ENCODE measurements at regions not wholly inside any gene's neighbourhood (a gene's known extent, or its start where the extent isn't known, plus 50 kb on each side); places are given as distances from the start of the nearest gene placed in this dataset. TPM values are rescaled to one million over a fixed set of nuclear protein-coding genes. Genes with fewer than 3 reads are reported as not detected.

- peak overlapping the region; percentile 70 for H2AFZ ChIP-seq (replicated peaks)
- no peaks in the 10 kb centered on the region for H3K36me3 Mint-ChIP-seq
- peaks cover 7% of the 10 kb centered on the region for H3K4me1 Mint-ChIP-seq
These were observed 50.1 kb upstream of the HDAC9 start for GRCh38 chr7:18445483-18445882.

More at GRCh38 chr7:18445483-18445882, 50.1 kb upstream of the HDAC9 start:
- H3K27ac Mint-ChIP-seq = no peak overlapping the region
- H3K27ac ChIP-seq = peak overlapping the region; percentile 66
- no peak overlapping the region for H3K4me3 ChIP-seq
- H3K9me3 ChIP-seq (ENCODE audit: low read depth) = no peaks in the 10 kb centered on the region
- no peaks in the 10 kb centered on the region for H3K27me3 ChIP-seq
- H3K4me2 ChIP-seq = peak overlapping the region; percentile 43
- no peak for DNase-seq (ENCODE audit: low spot score)
- H3K9ac ChIP-seq = no peak overlapping the region
- H3K27me3 Mint-ChIP-seq (ENCODE audit: insufficient read depth, low read depth) = no peaks in the 10 kb centered on the region
- H3K36me3 ChIP-seq = no peaks in the 10 kb centered on the region
- H3K79me2 ChIP-seq (ENCODE audit: low read depth) = no peaks in the 10 kb centered on the region
- peaks cover 6% of the 10 kb centered on the region for H3F3A ChIP-seq (ENCODE audit: low read depth)
- peaks cover 21% of the 10 kb centered on the region for H3K4me1 ChIP-seq
- H3K4me3 Mint-ChIP-seq = no peak overlapping the region
- no peak for TF ChIP-seq EZH2 (IDR thresholded peaks at IDR 0.05)
- no peak for TF ChIP-seq EZH2phosphoT487 (IDR thresholded peaks at IDR 0.05)
- TF ChIP-seq, protein P1, sequence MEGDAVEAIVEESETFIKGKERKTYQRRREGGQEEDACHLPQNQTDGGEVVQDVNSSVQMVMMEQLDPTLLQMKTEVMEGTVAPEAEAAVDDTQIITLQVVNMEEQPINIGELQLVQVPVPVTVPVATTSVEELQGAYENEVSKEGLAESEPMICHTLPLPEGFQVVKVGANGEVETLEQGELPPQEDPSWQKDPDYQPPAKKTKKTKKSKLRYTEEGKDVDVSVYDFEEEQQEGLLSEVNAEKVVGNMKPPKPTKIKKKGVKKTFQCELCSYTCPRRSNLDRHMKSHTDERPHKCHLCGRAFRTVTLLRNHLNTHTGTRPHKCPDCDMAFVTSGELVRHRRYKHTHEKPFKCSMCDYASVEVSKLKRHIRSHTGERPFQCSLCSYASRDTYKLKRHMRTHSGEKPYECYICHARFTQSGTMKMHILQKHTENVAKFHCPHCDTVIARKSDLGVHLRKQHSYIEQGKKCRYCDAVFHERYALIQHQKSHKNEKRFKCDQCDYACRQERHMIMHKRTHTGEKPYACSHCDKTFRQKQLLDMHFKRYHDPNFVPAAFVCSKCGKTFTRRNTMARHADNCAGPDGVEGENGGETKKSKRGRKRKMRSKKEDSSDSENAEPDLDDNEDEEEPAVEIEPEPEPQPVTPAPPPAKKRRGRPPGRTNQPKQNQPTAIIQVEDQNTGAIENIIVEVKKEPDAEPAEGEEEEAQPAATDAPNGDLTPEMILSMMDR (IDR thresholded peaks at IDR 0.05) = no peak
- no peaks in the 10 kb centered on the region for H3K9me3 Mint-ChIP-seq
- no peaks in the 10 kb centered on the region for H4K20me1 ChIP-seq (ENCODE audit: low read depth)

Small RNAs in the stretch of these regions (microRNA-seq; reads per million reads assigned to microRNA genes)
- not detected for gene MIR1302-6

Small RNAs in the stretch of these regions (small RNA-seq; reads per million reads assigned to genes)
- not detected for gene MIR1302-6

All from neural progenitor cell (in vitro differentiated cells).